Erythroblast (primary cell): ENCODE measurements at regions not wholly inside any gene's neighbourhood (a gene's known extent, or its start where the extent isn't known, plus 50 kb on each side); places are given as distances from the start of the nearest gene placed in this dataset.

Source experiments
- GATA1 ChIP-seq: IDR thresholded peaks from 2 replicates; pipeline ENCODE4 v1.6.1; 2011; ENCODE audit warnings: low read depth, mild to moderate bottlenecking, control low read depth, low read length, moderate library complexity
- POLR2A ChIP-seq: IDR thresholded peaks from 2 replicates; pipeline ENCODE4 v1.6.1; 2011; ENCODE audit warnings: mild to moderate bottlenecking, low read length

DNA sequence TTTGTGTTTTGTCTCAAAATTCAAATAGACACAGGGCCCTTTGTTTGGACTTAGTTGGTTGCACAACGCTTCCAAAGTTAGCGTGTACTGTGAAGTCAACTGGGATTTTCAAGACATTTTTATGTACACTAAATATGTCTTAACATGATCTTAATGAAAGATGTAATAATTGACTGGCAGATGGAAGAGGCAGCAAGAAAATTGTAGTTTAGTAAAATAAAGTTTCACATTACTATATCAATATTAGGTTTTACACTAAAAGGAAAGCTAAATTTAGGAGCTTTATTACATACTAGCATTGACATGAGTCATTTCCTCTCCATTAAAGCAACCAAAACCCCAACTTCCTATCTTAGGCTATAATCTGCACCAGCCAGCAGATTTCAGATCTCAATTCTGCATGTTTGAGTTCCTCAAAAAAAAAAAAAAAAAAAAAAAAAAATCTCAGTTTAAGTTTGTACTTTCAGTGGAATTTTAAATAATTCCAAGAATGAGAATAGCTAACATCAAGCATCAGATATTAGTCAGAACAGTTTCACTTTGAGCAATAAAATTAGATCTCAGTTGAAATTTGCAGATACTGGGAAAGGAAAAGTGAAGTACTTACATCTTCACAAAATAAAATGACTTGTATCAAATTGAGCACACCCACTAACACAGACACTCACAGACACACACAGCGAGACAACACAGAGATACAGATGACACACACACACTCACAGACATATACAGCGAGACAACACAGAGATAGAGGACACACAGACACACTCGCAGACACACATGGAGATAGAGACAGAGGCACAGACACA, 346.6 kb upstream of the KLF6 start:
- TF ChIP-seq POLR2A (no peak), GATA1 (no peak)
